ENCODE measurements at regions not wholly inside any gene's neighbourhood (a gene's known extent, or its start where the extent isn't known, plus 50 kb on each side); places are given as distances from the start of the nearest gene placed in this dataset.

DNA sequence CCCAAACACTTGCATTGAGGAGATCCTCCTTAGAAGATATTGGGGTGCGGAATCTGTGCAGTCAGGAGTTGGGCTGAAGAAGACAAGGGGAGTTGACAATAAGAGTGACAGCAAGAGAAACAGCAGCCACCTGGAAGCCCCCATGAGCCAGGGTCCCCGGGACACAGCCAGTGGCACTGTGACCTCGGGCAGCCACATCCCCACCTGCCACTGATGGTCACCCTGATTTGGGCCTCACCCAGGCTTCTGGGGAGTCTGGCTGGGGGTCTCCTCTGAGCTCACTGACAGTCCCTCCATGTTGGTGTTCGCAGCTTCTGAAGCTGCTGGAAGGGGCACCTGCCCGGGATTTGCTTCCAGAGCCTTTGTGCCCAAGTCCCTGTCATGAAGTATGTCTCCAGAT, 123.5 kb downstream of the TTLL2 start:
- no TSS peak for BruUV-seq (replicated peaks)
- FAIRE-seq (no peak), DNase-seq (ENCODE audit: extremely low read depth in 1 of 4, low spot score in 3 of 4) (no peak), ATAC-seq (no peak)
- H3K27me3 ChIP-seq (ENCODE audit: control insufficient read depth in 2 of 2, insufficient read depth in 2 of 2, low read length in 2 of 2) = peaks cover 20 to 37% of the 10 kb centered on the region in 2 experiments; a peak in 4 of 5 replicates
- no peaks in the 10 kb centered on the region for H3K36me3 ChIP-seq (ENCODE audit: control insufficient read depth, insufficient read depth, low read length)
- intact Hi-C loops (cut with micrococcal nuclease) (no loop called here), in situ Hi-C loops (cut with MboI) (no loop called here)
- H3K27ac ChIP-seq (ENCODE audit: extremely low read depth, low read depth, low read length) = no peak overlapping the region
- H3K9ac ChIP-seq (ENCODE audit: insufficient read depth in 1 of 2, low read depth in 2 of 2, low read length in 2 of 2) = no peak overlapping the region
- H3K9me3 ChIP-seq (replicated peaks; ENCODE audit: control insufficient read depth, insufficient read depth, low read depth, low read length) = no peaks in the 10 kb centered on the region
- H3K4me3 ChIP-seq = no peak overlapping the region
- H4K20me1 ChIP-seq (replicated peaks; ENCODE audit: control insufficient read depth, insufficient read depth, low read length) = no peaks in the 10 kb centered on the region
- no peaks in the 10 kb centered on the region for H3K79me2 ChIP-seq (ENCODE audit: control insufficient read depth, insufficient read depth, low read length)
- H3K9me1 ChIP-seq (ENCODE audit: control insufficient read depth, insufficient read depth, low read length) = no peaks in the 10 kb centered on the region
- 2% methylated on average over 5 of the region's 5 CpGs for WGBS (ENCODE audit: insufficient coverage, low coverage, missing lambda C conversion rate)
- no peaks in the 10 kb centered on the region for H3K4me1 ChIP-seq (replicated peaks in 1 of 2; ENCODE audit: control insufficient read depth in 2 of 2, insufficient read depth in 2 of 2, low read length in 2 of 2)
- ChIA-PET POLR2A (no interaction called here), CTCF (ENCODE audit: low intra/inter-chr PET ratio) (no interaction called here)
- H2AFZ ChIP-seq (ENCODE audit: low read depth, low read length) = no peak overlapping the region
- H3K4me2 ChIP-seq (ENCODE audit: insufficient read depth, low read length) = no peak overlapping the region
- TF ChIP-seq KLF16 (IDR thresholded peaks at IDR 0.05) (no peak), MTA2 (IDR thresholded peaks at IDR 0.05; ENCODE audit: low read depth) (no peak), SAFB (IDR thresholded peaks at IDR 0.05; ENCODE audit: borderline replicate concordance, low read depth, low read length) (no peak), STAT5A (IDR thresholded peaks at IDR 0.05; ENCODE audit: borderline replicate concordance, low read length) (no peak), GTF2E2 (tag; IDR thresholded peaks at IDR 0.05) (no peak), ZBTB1 (CRISPR knock-in tag; IDR thresholded peaks at IDR 0.05; ENCODE audit: borderline replicate concordance, low read depth) (no peak), ZNF707 (CRISPR knock-in tag; conservative IDR thresholded peaks at IDR 0.05) (no peak), ZBTB8A (IDR thresholded peaks at IDR 0.05; ENCODE audit: partially characterized antibody) (no peak), BRD9 (IDR thresholded peaks at IDR 0.05; ENCODE audit: low read depth, partially characterized antibody) (no peak), SMARCE1 (IDR thresholded peaks at IDR 0.05) (no peak), CHCHD3 (CRISPR knock-in tag; IDR thresholded peaks at IDR 0.05) (no peak), ZNF766 (CRISPR knock-in tag; conservative IDR thresholded peaks at IDR 0.05) (no peak), NR4A1 (CRISPR knock-in tag; IDR thresholded peaks at IDR 0.05) (no peak), NR4A1 (tag; IDR thresholded peaks at IDR 0.05) (no peak), CSDE1 (IDR thresholded peaks at IDR 0.05) (no peak), MECOM (CRISPR knock-in tag; IDR thresholded peaks at IDR 0.05) (no peak)
- TF ChIP-seq, protein P1, sequence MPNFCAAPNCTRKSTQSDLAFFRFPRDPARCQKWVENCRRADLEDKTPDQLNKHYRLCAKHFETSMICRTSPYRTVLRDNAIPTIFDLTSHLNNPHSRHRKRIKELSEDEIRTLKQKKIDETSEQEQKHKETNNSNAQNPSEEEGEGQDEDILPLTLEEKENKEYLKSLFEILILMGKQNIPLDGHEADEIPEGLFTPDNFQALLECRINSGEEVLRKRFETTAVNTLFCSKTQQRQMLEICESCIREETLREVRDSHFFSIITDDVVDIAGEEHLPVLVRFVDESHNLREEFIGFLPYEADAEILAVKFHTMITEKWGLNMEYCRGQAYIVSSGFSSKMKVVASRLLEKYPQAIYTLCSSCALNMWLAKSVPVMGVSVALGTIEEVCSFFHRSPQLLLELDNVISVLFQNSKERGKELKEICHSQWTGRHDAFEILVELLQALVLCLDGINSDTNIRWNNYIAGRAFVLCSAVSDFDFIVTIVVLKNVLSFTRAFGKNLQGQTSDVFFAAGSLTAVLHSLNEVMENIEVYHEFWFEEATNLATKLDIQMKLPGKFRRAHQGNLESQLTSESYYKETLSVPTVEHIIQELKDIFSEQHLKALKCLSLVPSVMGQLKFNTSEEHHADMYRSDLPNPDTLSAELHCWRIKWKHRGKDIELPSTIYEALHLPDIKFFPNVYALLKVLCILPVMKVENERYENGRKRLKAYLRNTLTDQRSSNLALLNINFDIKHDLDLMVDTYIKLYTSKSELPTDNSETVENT (CRISPR knock-in tag; IDR thresholded peaks at IDR 0.05) = no peak
- TF ChIP-seq, protein P2, sequence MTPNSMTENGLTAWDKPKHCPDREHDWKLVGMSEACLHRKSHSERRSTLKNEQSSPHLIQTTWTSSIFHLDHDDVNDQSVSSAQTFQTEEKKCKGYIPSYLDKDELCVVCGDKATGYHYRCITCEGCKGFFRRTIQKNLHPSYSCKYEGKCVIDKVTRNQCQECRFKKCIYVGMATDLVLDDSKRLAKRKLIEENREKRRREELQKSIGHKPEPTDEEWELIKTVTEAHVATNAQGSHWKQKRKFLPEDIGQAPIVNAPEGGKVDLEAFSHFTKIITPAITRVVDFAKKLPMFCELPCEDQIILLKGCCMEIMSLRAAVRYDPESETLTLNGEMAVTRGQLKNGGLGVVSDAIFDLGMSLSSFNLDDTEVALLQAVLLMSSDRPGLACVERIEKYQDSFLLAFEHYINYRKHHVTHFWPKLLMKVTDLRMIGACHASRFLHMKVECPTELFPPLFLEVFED (CRISPR knock-in tag; conservative IDR thresholded peaks at IDR 0.05) = no peak
- TF ChIP-seq, protein P3, sequence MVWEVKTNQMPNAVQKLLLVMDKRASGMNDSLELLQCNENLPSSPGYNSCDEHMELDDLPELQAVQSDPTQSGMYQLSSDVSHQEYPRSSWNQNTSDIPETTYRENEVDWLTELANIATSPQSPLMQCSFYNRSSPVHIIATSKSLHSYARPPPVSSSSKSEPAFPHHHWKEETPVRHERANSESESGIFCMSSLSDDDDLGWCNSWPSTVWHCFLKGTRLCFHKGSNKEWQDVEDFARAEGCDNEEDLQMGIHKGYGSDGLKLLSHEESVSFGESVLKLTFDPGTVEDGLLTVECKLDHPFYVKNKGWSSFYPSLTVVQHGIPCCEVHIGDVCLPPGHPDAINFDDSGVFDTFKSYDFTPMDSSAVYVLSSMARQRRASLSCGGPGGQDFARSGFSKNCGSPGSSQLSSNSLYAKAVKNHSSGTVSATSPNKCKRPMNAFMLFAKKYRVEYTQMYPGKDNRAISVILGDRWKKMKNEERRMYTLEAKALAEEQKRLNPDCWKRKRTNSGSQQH (CRISPR knock-in tag; IDR thresholded peaks at IDR 0.05) = no peak
- TF ChIP-seq, protein P4, sequence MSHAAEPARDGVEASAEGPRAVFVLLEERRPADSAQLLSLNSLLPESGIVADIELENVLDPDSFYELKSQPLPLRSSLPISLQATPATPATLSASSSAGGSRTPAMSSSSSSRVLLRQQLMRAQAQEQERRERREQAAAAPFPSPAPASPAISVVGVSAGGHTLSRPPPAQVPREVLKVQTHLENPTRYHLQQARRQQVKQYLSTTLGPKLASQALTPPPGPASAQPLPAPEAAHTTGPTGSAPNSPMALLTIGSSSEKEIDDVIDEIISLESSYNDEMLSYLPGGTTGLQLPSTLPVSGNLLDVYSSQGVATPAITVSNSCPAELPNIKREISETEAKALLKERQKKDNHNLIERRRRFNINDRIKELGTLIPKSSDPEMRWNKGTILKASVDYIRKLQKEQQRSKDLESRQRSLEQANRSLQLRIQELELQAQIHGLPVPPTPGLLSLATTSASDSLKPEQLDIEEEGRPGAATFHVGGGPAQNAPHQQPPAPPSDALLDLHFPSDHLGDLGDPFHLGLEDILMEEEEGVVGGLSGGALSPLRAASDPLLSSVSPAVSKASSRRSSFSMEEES (CRISPR knock-in tag; IDR thresholded peaks at IDR 0.05) = no peak
